HG03558 (cell line): ENCODE measurements at regions not wholly inside any gene's neighbourhood (a gene's known extent, or its start where the extent isn't known, plus 50 kb on each side); places are given as distances from the start of the nearest gene placed in this dataset.

ENCODE experiments used
- ATAC-seq: cut with Tn5 transposase; IDR thresholded peaks from one replicate; pipeline ENCODE4 v1.9.1; 2021; ENCODE audit warnings: moderate number of reproducible peaks; ENCODE audit not compliant: unreplicated experiment; ENCODE audit errors: extremely low read depth

DNA sequence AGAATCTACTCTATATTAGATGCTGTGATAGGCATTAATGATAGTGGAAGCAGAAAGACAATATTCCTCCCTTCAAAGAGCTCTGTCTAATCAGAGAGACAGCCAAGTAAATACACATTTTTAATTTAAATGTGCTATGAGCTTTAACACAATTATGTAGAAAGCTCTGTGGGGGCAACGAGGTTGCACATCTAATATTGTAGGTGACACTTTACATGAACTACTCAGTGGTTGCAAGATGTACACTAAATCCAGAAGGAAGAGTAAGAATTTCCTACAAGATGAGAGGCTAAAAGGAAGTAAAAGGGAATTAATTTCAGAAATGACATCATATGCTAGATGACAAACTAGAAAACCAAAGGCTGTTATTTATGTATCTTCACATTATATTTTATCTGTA, 120.9 kb downstream of the SPCS3 start:
- no peak for ATAC-seq

DNA sequence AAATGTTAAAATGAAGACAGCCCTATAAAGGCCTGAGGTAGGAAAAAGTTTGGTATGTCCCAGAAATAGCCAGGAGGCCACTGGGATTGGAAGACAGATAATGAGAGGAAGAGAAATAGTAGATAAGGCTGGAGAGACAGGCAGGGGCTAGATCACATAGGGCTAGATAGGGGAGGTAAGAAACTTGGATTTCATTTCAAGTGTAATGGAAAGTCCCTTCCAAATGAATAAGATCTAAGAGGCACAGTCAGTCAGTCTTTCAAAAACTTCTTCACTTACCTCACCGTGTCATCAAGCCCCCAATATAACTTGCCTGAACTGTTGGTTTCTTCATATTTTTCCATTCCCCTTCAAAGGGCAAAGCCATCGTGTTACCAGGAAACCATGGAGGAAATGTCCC, 121.8 kb downstream of the SPCS3 start:
- ATAC-seq: no peak

DNA sequence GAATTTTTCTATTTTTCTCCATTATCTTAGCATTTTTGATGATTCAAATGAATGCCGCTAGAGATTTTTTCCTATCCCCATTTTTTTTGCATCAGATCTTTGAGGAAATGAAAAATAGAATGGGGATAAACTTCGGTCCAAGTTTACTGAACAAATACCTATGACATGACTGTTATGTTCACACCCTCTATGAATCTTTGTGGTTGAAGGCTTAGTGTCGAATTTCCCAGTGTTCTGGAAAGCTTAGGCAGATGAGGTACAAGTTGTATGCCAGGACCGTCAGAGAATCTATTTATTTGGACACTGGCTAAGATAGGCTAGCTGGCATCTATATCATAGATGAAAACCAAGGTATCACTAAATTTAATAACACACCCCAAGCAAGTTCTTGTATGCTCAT, 123.4 kb downstream of the SPCS3 start:
- ATAC-seq: no peak

DNA sequence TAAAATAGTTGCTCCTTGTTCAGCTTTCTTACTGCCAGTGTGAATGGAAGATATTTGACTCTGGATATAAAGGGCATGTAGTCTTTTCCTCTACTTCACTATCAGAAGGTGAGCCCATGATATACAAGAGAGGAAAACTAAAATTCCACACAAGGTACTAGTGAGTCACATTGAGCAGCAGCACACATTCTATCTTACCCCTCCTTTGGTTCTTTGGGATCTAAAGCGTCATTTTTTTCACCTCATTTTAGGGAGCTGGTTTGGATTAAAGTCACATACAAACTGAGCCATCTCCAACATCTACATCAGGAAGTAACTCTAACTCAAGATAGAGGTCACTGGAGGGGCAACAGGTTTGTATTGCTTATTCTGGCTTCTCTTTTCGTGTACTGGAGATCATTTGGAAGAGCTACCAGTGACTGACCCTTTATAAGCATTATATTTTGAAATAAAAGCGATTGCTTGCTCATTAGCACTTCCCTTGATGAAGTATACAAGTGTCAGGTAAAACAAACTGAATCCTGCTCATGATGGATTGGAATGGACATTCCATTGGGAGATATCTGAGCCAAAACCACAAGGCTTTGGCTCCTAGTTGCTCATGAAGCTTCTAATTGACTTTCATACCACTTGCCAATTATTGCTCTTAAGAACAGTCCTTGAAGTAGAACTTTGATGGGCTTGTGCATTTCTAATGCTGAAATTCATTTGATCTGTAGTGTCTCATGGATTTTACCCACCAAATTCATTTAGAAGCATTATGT, 124.1 kb downstream of the SPCS3 start:
- no peak for ATAC-seq

DNA sequence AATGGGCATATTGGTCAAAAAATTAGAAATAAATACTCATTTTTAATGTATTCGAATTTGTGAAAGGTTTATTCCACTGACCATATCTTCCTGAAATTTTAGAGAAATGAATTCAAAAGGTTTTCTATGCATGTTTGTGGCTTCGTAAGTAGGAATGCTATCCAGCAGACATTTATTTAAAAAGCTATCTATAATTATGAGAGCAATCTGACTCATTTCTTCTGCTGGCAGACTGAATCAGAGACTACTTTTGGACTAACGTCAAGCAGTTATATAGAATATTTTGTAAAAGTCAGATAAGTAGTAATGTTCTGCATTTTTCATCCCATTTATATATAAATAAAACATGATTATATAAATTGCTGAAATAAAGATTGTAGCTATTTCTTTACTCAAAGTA, 125.0 kb downstream of the SPCS3 start:
- ATAC-seq: no peak

DNA sequence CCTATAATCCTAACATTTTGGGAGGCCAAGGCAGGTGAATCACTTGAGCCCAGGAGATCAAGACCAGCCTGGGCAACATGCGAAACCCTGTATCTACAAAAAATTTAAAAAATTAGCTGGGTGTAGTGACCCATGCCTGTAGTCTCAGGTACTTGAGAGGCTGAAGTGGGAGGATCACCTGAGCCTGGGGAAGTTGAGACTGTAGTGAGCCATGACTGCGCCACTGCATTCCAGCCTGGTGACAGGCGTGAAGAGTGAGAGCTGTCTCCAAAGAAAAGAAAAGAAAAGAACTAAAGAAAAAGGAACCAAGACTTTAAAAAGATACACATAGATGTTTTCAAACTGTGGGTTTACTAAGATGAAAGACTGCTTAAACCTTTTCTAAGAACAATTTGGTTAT, 129.0 kb downstream of the SPCS3 start:
- ATAC-seq: no peak

DNA sequence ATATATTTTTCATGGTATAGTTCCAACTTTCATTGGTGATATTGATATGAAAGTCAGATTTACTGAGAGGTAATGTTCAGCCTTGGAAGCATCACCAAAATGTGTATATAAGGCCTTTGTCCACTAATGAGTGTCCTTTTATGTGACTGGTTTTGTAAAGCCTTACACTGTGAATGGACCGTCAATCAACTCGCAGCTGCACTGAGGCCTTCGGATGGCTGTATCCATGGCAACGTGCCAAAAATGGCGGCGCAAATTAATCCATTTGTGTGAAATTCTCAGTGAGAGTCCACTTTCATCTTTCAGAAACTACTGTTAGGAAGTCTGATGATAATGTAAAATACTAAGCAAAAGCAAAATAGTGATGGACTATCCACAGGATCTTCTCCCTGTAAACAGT, 131.7 kb downstream of the SPCS3 start:
- no peak for ATAC-seq

DNA sequence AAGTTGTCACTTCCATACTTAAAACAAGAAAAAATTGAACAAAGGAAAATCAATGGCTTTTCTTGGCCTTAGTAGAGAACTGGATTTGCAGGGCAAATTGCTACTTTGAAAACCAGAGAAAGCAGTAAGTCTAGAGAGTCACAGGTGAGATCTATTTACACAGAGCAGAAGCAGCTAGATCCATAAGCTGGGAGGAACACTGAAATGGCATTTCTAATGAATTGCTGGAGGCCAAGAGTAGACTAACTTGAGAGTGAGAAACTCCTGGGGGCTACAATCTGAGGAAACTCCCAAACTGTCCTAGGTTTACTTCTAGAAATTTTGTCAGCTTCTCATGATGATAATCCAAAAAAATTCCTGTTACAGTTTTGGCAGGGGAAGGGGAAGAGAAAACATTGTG, 133.3 kb downstream of the SPCS3 start:
- ATAC-seq: no peak

DNA sequence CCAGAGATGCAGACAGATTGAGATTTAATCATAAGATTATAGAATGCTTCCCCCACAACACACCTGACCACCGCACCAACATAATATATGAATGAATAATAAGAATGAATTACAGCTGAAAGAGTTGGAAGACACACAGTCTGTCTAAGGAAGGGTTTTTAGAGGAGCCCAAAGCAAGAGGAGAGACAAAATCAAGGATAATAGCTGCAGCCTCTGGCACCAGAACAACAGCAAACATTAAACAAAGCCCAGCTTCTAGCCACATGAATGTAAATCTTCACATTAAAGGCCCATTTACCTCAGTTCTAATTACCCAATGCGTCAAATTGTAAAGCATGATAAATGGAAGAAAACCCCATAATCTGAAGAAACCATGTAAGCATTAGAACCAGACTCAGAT, 133.9 kb downstream of the SPCS3 start:
- ATAC-seq: no peak

DNA sequence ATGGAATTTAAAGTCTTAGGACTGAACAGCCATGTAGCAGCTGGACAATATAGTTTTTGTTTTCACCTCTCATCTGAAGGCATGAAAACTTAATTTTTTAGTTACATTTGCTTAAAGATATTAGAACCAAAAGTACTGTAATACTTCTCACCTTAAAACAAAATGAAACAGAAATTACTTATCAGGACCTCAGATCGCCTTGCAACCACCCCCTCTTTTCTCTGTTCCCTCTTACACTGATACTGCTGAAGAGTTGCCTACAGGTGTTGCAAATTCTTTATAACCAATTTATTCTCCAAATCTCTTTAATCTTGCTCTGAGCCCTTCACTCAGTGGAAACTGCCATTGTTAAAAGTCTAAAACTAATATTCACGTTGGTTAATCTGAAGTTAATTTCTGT, 145.0 kb downstream of the SPCS3 start:
- peak; percentile 99 for ATAC-seq

DNA sequence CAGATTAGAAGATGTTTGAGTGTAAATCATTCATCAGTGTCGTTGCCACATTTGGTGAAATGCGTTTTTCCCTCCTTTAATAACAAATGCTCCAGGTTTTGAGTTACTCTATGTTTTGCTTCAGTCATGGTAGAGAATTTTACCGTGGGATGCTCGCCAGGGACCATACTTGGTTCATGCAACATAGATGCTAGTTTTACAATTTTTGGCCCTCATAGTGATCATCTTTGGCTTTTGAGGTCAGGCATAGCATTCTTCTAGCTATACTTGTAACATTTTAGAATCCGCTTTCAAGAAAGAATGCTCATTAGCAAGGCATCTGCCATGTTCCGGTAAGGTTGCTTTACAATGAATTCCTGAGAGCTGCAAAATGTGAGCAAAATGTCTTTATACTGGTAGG, 147.2 kb downstream of the SPCS3 start:
- ATAC-seq: no peak

DNA sequence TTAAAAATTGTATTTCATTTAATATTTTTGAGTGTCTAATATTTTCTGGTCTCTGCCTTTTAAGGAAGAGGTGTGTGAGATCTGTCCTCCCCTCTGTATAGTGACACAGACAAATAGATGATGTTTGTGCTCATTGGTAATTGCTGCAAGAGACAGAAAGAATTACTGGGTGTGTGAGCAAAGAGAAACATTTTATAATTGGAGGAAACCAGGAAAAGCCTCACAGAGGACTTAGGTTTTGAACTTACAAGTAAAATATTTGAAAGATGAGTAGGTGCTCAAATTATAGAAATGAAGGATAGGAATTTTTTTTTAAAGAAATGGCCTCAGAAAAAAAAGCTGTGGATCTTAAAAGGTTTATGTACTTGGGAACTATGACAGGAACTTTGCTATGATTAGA, 149.8 kb downstream of the SPCS3 start:
- ATAC-seq: no peak

DNA sequence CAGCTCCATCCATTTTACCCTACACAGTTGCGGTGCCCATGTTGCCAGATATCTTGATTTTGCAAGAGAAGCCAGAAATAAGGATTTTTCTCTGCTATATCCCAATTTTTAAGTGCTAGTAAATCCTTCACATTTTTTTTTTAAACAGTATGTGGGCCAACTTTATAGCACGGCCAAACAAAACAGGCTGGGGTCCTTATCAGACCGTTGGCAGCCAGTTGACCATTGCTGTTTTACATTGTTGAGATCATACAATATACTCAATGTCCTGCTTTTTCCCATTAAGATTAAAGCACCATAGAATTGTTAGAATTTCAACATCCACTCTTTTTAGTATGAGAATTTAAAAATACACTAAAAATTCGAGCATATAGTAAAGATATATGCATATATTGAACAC, 150.9 kb downstream of the SPCS3 start:
- ATAC-seq: no peak

DNA sequence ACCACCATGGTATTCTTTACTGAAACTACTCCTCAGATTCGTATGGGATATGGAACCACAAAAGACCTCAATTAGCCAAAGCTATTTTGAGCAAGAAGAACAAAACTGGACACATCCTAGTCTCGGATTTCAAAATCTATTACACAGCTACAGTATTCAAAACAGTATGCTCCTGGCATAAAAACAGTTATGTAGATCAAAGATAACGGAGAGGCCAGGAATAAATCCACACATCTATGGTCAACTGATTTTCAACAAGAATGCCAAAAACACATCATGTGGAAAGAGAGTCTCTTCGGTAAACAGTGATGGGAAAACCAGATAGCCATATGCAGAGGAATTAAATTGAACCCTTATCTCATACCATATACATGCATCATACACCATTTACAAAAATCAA, 155.3 kb downstream of the SPCS3 start:
- no peak for ATAC-seq

DNA sequence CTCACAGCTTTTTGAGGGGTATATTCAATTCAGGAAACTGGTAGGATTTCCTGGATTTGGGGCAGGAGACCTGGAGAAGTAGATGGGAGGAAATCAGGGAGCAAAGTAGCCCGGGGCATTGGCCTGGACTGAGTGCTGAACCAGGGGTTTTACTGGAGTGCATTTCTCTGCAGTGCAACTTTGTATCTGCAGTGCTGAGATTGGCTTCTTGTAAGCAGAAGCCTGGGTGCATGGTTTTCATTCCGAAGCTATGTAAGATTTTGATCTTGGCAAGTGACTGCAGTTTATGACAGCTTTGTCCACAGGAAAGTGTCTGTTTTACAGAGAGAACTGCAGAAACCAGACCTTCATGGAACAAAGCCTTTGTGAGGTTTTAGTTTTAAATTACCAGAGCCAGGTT, 158.3 kb downstream of the SPCS3 start:
- no peak for ATAC-seq

DNA sequence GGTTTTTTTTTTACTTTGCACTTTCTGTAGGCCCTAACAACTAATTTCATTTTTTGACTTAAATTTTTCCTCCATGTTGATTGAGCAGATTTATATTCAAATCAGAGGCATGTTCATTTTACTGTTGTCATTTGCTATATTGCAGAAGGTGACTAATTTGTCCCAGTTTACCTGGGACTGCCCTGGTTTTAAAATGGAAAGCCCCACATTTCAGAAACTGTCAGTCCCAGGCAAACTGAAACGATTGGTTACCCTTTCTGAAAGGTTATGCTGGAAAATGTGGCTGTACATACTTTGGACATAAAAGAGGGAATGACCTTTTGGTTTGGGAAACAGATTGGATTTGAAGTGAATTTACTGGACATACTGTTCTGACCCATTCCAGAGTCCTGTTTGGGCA, 160.0 kb downstream of the SPCS3 start:
- peak; percentile 38 for ATAC-seq

DNA sequence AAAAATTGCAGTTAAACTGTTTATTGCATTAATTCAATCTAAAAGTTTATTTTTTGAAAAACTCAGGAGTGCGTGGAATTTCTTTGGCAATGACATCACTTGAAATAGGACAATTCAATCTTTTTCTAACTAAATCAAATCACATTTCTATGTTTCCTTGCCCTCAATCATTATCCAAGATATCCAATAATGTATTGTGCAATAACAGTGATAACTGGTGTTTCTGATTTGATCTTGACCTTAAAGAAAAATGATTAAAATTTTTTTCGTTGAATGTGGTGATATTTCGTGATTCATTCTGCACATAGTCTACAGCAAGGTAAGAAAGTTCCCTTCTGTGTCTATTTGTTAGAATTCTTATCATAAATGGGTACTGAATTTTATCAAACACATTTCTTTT, 163.2 kb downstream of the SPCS3 start:
- ATAC-seq: no peak

DNA sequence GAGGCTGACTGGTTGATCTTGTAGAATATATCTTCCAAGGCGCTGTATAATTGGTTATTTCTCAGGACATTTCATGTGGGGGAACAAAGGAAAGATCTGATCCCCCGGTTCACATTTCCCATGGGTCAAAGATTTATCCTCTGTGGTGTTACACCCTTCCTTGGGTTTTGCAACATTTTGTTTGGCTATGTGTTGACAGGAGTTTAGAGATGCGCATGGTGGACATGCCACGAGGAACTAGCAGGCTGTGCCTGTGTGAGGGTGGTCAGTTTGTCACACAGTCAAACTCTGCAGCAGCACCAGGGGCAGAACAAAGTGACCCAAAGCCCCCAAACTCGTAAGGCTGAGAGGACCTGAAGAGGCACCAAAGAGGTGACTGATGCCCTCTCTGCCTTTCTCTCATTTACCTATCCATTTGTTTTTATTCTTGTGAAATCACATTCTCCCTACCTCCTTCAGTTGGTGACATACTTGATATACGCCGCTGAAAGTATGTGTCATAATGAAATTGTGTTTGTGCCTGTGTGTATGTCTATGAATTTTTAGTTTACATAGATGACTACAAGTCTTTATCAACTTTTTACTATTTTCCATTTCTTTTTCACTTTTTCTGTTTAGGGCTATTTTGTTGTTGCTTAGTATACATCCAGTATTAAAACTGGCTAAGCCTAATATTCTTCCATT, 164.7 kb downstream of the SPCS3 start:
- no peak for ATAC-seq

DNA sequence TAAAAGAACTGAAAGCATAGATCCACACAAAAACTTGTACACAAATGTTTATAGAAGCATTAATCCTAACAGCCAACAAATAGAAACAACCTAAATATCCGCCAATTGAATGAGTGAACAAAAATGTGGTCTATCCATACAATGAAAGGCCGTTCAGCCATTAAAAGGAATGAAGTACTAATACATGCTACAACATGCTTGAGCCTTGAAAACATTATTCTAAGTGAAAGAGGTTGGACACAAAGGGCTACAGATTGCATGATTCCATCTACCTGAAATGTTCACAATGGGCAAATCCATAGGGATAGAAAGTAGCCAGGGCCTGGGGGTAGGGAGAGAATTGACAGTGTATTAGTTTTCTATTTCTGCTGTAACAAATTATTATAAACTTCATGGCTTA, 169.2 kb downstream of the SPCS3 start:
- no peak for ATAC-seq

DNA sequence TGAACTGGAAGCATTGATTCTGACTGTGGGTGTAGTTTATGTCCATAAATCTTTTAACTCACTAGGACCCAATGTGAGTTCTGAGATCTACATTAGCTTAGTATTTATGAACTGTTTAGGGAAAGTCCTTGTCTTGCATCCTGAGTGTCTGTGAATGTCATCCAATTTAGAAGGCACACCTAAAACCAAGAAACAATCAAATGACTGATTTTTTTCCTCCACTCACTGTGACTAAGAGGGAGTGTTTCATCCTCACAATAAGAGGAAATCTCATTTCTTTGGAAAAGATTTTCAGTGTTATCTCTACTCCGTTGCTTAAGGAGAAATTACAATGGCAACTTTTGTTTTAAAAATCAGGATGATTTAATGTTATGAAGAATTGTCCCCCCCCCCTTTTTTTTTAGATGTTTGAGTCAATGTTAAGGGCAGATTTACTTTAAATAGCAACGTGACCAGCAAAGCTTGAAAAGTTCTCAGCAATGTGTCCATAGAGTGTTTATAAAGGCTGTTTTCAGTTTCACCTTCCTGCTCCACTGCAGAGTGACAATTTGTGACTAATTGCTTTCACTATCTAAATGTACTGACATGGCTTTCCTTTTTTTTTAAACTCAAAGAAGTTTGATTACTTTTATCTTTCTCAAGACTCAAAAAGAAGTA, 173.0 kb downstream of the SPCS3 start:
- peak; percentile 100 for ATAC-seq

DNA sequence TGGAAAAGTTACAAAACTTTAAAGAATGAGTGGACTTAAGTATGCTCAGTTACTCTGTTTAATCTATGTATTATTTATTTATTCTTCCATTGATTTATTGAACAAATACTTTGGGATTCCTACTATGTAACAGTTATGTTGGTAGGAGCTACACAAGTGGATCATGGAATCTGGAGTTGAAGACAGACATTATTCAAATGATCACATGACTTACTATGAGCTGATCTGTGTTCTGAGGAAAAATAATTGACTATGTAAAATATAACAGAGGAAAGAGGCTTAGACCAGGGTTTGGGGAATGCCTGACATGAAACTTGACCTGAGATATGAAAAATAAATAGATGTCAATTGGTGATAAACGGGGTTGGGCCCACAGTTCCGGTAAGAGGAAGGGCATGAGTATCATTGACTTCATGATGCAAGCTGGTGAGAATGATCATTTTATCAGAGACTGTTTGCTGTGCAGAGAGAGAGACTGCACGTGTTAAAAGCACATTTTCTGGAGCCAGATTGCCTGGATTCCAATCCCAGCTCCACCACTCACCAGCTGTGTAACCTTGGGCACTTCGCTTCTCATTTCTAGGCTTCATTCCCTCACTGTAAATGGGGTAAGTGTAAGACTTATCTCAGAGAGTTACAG, 179.0 kb downstream of the SPCS3 start:
- ATAC-seq: no peak
